Nephron progenitor cell (in vitro differentiated cells): ENCODE measurements at regions not wholly inside any gene's neighbourhood (a gene's known extent, or its start where the extent isn't known, plus 50 kb on each side); places are given as distances from the start of the nearest gene placed in this dataset.

Experiments used
- DNase-seq: peaks from one replicate; pipeline ENCODE4 v3.0.0; 2021
- H3K27ac Mint-ChIP-seq: 2 replicates; pipeline ENCODE4 v1.8.0; 2021; ENCODE audit warnings: mild to moderate bottlenecking, moderate library complexity, mixed read lengths
- H3K27me3 Mint-ChIP-seq: 2 replicates; pipeline ENCODE4 v1.8.0; 2021; ENCODE audit warnings: mild to moderate bottlenecking, low read depth, mixed read lengths; ENCODE audit not compliant: poor library complexity
- H3K36me3 Mint-ChIP-seq: 2 replicates; pipeline ENCODE4 v1.8.0; 2021; ENCODE audit warnings: low read depth, mixed read lengths
- H3K4me1 Mint-ChIP-seq: 2 replicates; pipeline ENCODE4 v1.8.0; 2021; ENCODE audit warnings: mixed read lengths
- H3K4me3 Mint-ChIP-seq: 2 replicates; pipeline ENCODE4 v1.8.0; 2021; ENCODE audit warnings: mild to moderate bottlenecking, moderate library complexity, mixed read lengths
- H3K9me3 Mint-ChIP-seq: 2 replicates; pipeline ENCODE4 v1.8.0; 2021; ENCODE audit warnings: mild to moderate bottlenecking, moderate library complexity, mixed read lengths
- CTCF ChIP-seq: fragments of 200-600 bp; sonication (generic); IDR thresholded peaks from 2 replicates; pipeline ENCODE4 v1.5.0; 2021; ENCODE audit warnings: antibody characterized with exemption

- Mint-ChIP-seq H3K9me3 (peaks cover 12% of the 10 kb centered on the region), H3K4me1 (no peaks in the 10 kb centered on the region), H3K27ac (no peak overlapping the region), H3K4me3 (no peak overlapping the region), H3K36me3 (no peaks in the 10 kb centered on the region), H3K27me3 (no peaks in the 10 kb centered on the region)
- TF ChIP-seq CTCF = no peak
- DNase-seq = no peak
These were observed 138.8 kb upstream of the LAMA2 start for GRCh38 chr6:128743974-128744765.

- Mint-ChIP-seq H3K4me3 (no peak overlapping the region), H3K9me3 (peaks cover 12% of the 10 kb centered on the region), H3K27me3 (no peaks in the 10 kb centered on the region), H3K36me3 (no peaks in the 10 kb centered on the region), H3K27ac (no peak overlapping the region), H3K4me1 (no peaks in the 10 kb centered on the region)
- no peak for DNase-seq
- TF ChIP-seq CTCF = no peak
These were observed 140.0 kb upstream of the LAMA2 start for GRCh38 chr6:128742900-128743299.

- no peak for DNase-seq
- TF ChIP-seq CTCF = no peak
- Mint-ChIP-seq H3K36me3 (no peaks in the 10 kb centered on the region), H3K27ac (no peak overlapping the region), H3K4me1 (no peaks in the 10 kb centered on the region), H3K4me3 (no peak overlapping the region), H3K27me3 (no peaks in the 10 kb centered on the region), H3K9me3 (peaks cover 12% of the 10 kb centered on the region)
These were observed 142.0 kb upstream of the LAMA2 start for GRCh38 chr6:128740951-128741350.

- no peaks in the 10 kb centered on the region for H3K36me3 Mint-ChIP-seq
- no peak overlapping the region for H3K27ac Mint-ChIP-seq
- DNase-seq = no peak
- no peak for TF ChIP-seq CTCF
- no peaks in the 10 kb centered on the region for H3K4me1 Mint-ChIP-seq
- peaks cover 12% of the 10 kb centered on the region for H3K9me3 Mint-ChIP-seq
- no peaks in the 10 kb centered on the region for H3K27me3 Mint-ChIP-seq
- no peak overlapping the region for H3K4me3 Mint-ChIP-seq
These were observed 143.8 kb upstream of the LAMA2 start for GRCh38 chr6:128739112-128739511.

- TF ChIP-seq CTCF = no peak
- Mint-ChIP-seq H3K9me3 (peaks cover 10% of the 10 kb centered on the region), H3K4me3 (no peak overlapping the region), H3K27ac (no peak overlapping the region), H3K4me1 (no peaks in the 10 kb centered on the region), H3K36me3 (no peaks in the 10 kb centered on the region), H3K27me3 (no peaks in the 10 kb centered on the region)
- no peak for DNase-seq
These were observed 144.8 kb upstream of the LAMA2 start for GRCh38 chr6:128738112-128738511.

GRCh38 chr6:128736780-128737179 is 146.2 kb upstream of the LAMA2 start:
- H3K27ac Mint-ChIP-seq = no peak overlapping the region
- no peak overlapping the region for H3K4me3 Mint-ChIP-seq
- no peak for TF ChIP-seq CTCF
- H3K9me3 Mint-ChIP-seq = no peaks in the 10 kb centered on the region
- DNase-seq = no peak
- no peaks in the 10 kb centered on the region for H3K27me3 Mint-ChIP-seq
- no peaks in the 10 kb centered on the region for H3K4me1 Mint-ChIP-seq
- no peaks in the 10 kb centered on the region for H3K36me3 Mint-ChIP-seq
